ENCODE measurements at regions not wholly inside any gene's neighbourhood (a gene's known extent, or its start where the extent isn't known, plus 50 kb on each side); places are given as distances from the start of the nearest gene placed in this dataset.

DNA sequence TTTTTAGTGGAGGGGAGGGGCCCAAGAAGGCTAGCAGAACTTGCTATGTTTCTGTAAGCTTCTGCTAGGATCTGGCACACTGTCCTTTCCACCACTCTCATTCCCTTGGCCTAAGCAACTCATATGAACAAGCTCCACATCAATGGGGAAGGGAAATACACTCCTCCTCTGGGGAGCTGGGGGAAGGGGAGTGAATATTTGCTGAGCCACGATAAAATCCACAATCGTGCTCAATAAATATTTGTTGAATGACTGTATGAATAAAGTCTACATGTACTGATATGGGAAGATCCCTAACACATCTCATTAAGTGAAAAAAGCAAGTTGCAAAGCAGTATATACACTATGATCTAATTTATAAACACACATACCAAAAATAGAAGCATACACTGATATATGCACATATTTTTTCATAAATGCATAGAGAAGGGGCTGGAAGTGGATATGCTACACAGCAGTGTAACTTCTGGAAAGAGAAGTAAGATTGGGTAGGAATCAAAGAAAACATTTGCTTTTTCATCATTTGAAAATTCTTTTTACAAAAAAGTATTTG lies 95.8 kb upstream of the EFHC2 start:
- TF ChIP-seq, protein P1, sequence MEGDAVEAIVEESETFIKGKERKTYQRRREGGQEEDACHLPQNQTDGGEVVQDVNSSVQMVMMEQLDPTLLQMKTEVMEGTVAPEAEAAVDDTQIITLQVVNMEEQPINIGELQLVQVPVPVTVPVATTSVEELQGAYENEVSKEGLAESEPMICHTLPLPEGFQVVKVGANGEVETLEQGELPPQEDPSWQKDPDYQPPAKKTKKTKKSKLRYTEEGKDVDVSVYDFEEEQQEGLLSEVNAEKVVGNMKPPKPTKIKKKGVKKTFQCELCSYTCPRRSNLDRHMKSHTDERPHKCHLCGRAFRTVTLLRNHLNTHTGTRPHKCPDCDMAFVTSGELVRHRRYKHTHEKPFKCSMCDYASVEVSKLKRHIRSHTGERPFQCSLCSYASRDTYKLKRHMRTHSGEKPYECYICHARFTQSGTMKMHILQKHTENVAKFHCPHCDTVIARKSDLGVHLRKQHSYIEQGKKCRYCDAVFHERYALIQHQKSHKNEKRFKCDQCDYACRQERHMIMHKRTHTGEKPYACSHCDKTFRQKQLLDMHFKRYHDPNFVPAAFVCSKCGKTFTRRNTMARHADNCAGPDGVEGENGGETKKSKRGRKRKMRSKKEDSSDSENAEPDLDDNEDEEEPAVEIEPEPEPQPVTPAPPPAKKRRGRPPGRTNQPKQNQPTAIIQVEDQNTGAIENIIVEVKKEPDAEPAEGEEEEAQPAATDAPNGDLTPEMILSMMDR (IDR thresholded peaks at IDR 0.05), result no peak
- TF ChIP-seq POLR2A (IDR thresholded peaks at IDR 0.05), result no peak
